ENCODE measurements at regions not wholly inside any gene's neighbourhood (a gene's known extent, or its start where the extent isn't known, plus 50 kb on each side); places are given as distances from the start of the nearest gene placed in this dataset.

GRCh38 chr10:131804551-131805295, 96.1 kb upstream of the PPP2R2D start:
- FAIRE-seq (no peak), DNase-seq (ENCODE audit: insufficient read length, low spot score) (no peak)

- FAIRE-seq = no peak
- DNase-seq (ENCODE audit: insufficient read length, low spot score) = no peak
Measured at GRCh38 chr10:131805696-131806095, 95.1 kb upstream of the PPP2R2D start.

DNA sequence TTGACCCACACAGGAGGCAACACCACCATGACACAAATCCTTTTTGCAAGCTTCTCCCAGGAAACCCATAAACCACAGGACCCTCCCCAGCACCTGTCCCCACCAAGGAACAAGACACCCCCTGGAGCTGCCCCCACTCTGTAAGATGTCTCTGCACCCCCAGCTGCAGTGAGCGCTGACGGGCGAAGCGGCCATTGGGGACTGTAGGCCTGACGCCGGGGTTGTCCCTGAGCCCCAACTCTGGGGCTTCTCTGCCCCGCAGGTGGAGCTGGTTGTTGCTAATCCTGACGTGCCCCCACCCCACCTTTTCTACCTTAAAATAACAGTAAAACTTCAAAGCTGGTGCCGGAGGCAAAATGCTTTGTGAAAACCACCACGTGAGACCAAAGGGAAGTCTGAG, 94.7 kb upstream of the PPP2R2D start:
- FAIRE-seq (no peak), DNase-seq (ENCODE audit: insufficient read length, low spot score) (no peak)

GRCh38 chr10:131806646-131807317, 94.0 kb upstream of the PPP2R2D start:
- no peak for FAIRE-seq
- no peak for DNase-seq (ENCODE audit: insufficient read length, low spot score)

- FAIRE-seq = no peak
- DNase-seq (ENCODE audit: insufficient read length, low spot score) = no peak
Measured at GRCh38 chr10:131808370-131808930, 92.4 kb upstream of the PPP2R2D start.

- FAIRE-seq = no peak
- no peak for DNase-seq (ENCODE audit: insufficient read length, low spot score)
Measured at GRCh38 chr10:131810036-131810804, 90.6 kb upstream of the PPP2R2D start.

- FAIRE-seq (no peak), DNase-seq (ENCODE audit: insufficient read length, low spot score) (no peak)
Measured at GRCh38 chr10:131810805-131811629, 89.8 kb upstream of the PPP2R2D start.

- DNase-seq (ENCODE audit: insufficient read length, low spot score) (no peak), FAIRE-seq (no peak)
Measured at GRCh38 chr10:131811630-131812403, 89.0 kb upstream of the PPP2R2D start.

DNA sequence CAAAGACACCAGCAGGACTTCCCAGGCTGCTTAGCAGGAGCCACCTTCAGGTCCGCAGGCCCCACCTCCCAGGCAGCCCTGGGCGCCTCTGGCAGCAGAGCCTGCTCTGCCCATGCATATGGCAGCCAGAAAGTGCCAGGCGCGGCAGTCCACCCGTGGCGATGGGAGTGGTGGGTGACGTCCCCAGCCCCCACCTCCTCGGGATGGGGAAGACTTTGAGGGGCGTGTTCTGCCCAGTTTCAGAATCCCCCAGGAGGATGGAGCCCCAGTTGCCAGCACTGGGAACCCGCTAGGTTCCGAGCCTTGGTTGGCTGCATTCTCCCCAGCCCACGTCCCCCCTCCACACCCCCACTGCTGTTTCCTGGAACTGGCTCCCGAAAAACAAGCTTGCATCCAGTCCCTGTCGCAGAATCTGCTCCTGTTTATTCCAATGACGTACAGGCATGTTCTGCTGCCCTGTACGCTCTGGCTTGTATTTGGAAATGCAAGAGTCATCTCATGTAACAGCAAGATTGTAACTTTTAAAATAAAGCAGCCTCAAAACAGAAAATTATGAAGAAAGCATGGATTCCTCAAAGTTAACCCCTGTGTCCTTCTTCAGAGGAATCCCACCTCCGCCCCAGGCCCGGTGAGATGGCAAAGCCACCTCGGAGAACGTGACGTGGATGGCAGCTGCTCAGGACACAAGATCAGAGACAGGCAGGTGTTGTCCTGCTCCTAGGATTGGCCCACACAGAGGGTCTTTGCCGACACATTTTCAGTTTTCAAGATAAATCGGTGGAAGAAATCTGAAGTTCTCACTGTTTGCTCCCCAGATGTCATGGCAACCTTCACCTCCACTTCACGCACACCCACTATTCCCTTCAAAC, 87.8 kb upstream of the PPP2R2D start:
- no peak for DNase-seq (ENCODE audit: insufficient read length, low spot score)
- no peak for FAIRE-seq

GRCh38 chr10:131814567-131815265, 86.1 kb upstream of the PPP2R2D start:
- FAIRE-seq (no peak), DNase-seq (ENCODE audit: insufficient read length, low spot score) (no peak)

- DNase-seq (ENCODE audit: insufficient read length, low spot score) (no peak), FAIRE-seq (no peak)
Measured at GRCh38 chr10:131815266-131816156, 85.3 kb upstream of the PPP2R2D start.

DNA sequence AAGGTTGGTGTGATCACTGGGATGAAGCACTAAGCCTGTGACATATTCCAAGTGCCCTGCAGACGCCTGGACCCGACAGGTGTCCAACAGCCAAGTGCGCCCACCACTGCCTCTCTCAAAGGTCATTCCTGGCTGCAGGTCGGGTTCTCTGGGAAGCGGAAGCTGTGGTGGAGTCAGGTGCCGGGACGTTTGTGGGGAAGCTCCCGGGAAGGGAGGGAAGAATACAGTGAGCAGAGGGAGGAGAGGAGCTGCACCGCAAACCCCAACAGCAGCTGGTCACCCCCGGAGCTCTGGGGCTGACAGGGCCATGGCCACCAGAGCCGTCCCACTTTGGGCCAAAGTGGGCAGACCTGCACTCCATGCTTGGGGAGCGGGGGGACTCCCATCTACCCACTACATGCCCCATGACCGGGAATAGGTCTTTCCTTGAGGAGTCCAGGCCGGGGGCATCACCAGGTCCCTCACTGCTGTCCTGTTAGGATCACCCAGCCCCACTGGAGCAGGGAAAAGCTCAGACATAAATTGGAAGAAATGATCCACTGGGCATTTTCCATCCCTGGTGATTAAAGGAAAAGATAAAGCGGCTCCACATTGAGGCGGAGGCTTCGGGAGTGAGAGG, 84.5 kb upstream of the PPP2R2D start:
- DNase-seq (ENCODE audit: insufficient read length, low spot score) (no peak), FAIRE-seq (no peak)

GRCh38 chr10:131816941-131817700, 83.7 kb upstream of the PPP2R2D start:
- FAIRE-seq = no peak
- DNase-seq (ENCODE audit: insufficient read length, low spot score) = no peak

DNA sequence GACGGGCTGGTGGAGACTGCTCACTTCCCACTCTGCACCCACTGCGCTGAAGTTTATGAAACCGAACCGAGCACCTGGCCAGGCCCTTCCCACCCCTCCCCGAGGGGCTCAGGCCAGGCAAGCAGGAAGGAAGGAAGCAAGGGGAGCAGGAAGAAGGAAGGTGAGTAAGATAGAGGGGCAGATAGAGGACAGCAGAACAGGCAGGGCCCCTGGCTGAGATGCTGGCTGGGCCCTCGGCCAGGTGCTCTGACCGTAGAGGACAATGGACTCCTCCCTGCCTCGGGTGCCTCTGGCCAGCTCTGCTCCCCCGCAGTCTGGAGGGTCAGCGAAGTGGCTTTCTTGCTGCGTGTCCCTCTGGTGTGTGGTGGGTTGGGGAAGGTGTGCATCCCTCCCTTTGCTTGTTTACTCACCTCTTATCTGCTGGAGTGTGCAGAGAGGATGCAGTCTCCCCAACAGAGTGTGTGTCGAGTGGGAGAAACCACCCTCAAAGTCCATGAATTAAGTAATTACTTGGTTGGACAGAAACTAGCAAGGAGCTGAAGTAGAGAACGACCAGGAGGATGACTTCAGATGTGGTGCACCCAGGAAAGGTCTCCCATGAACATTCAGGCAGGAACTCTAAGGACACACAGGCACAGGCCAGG, 82.8 kb upstream of the PPP2R2D start:
- DNase-seq (ENCODE audit: insufficient read length, low spot score) = no peak
- no peak for FAIRE-seq

GRCh38 chr10:131818510-131819234, 82.1 kb upstream of the PPP2R2D start:
- DNase-seq (ENCODE audit: insufficient read length, low spot score) (no peak), FAIRE-seq (no peak)
